ENCODE measurements at regions not wholly inside any gene's neighbourhood (a gene's known extent, or its start where the extent isn't known, plus 50 kb on each side); places are given as distances from the start of the nearest gene placed in this dataset.

DNA sequence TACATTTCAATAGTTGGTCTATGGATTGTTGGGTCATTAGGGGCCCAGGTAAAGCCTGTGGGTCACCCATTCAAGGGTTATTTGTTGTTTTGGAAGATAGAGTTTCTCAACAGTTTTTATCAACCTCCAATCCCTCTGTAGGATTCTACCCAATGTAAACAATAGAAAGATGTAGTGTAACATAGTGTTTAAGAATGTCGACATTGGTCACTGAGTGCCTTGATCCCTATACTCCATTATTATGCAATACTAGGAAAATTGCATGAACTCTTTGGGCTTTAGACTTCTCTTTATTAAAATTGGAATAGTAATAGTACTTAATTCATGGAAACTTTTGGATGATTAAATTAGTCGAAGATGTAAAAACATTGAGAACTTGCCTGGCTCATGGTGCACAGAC, 292.1 kb downstream of the GPD2 start:
- 100% methylated on average over 1 of the region's 2 CpGs; no CpG with 5 or more reads in 1 of the 2 experiments for WGBS, 2 experiments (ENCODE audit: insufficient coverage in 2 of 2)
- no peaks in the 10 kb centered on the region for H3K4me1 ChIP-seq (ENCODE audit: control insufficient read depth, insufficient read depth, low read length, poor library complexity, severe bottlenecking)
- no peaks in the 10 kb centered on the region for H3K36me3 ChIP-seq (ENCODE audit: control insufficient read depth, insufficient read depth, low read length)
- H3K9me3 ChIP-seq (ENCODE audit: control insufficient read depth, low read length) = no peaks in the 10 kb centered on the region
- no peak overlapping the region for H3K4me3 ChIP-seq (ENCODE audit: extremely low read depth, insufficient read depth, low read length, poor library complexity, severe bottlenecking)
- H3K27ac ChIP-seq (ENCODE audit: low read depth, low read length, severe bottlenecking) = no peak overlapping the region

DNA sequence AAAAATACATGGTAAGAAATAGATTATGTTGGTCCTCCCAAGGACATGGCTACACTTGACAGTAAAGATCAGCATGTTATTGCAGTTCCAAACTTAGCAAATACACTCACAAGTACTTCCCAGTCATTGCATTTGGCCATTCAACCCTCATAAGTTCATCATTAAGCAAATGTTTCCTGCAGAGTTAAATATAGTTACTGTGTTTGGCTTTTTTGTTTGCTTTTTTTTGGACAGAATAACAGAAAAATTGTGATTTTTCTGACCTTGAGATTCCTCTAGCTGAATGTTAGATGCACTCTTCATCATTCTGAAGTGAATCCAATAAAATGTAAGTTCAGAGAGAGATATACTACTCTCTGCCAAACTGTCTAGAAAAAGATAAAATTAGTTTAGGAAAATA, 295.3 kb downstream of the GPD2 start:
- no peak overlapping the region for H3K27ac ChIP-seq (ENCODE audit: low read depth, low read length, severe bottlenecking)
- no peaks in the 10 kb centered on the region for H3K36me3 ChIP-seq (ENCODE audit: control insufficient read depth, insufficient read depth, low read length)
- no peaks in the 10 kb centered on the region for H3K9me3 ChIP-seq (ENCODE audit: control insufficient read depth, low read length)
- no peak overlapping the region for H3K4me3 ChIP-seq (ENCODE audit: extremely low read depth, insufficient read depth, low read length, poor library complexity, severe bottlenecking)
- no peaks in the 10 kb centered on the region for H3K4me1 ChIP-seq (ENCODE audit: control insufficient read depth, insufficient read depth, low read length, poor library complexity, severe bottlenecking)

DNA sequence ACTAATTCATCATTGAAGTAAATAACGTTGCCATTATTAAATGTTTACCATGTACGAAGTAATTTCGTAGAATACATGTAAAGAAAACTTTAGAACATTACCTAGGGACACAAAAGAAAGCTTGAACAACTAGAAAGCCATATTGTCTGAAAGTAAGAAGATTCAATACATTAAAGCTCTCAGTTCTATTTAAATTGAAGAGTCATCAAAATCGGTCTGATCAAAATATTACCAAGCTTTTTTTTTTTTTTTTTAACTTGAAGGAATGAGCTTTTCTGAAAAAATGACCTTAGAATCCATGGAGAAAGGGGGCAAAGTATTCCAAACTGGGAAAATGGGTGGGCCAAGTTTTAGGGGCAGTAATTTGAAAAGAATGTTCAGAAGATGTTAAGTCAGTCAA, 300.8 kb downstream of the GPD2 start:
- Histone ChIP-seq H3K27ac (ENCODE audit: low read depth, low read length, severe bottlenecking) (no peak overlapping the region), H3K4me3 (ENCODE audit: extremely low read depth, insufficient read depth, low read length, poor library complexity, severe bottlenecking) (no peak overlapping the region), H3K4me1 (ENCODE audit: control insufficient read depth, insufficient read depth, low read length, poor library complexity, severe bottlenecking) (no peaks in the 10 kb centered on the region), H3K9me3 (ENCODE audit: control insufficient read depth, low read length) (no peaks in the 10 kb centered on the region), H3K36me3 (ENCODE audit: control insufficient read depth, insufficient read depth, low read length) (no peaks in the 10 kb centered on the region)
- WGBS, 2 experiments (ENCODE audit: insufficient coverage in 2 of 2) = no CpG with 5 or more reads among the region's 4 CpGs

DNA sequence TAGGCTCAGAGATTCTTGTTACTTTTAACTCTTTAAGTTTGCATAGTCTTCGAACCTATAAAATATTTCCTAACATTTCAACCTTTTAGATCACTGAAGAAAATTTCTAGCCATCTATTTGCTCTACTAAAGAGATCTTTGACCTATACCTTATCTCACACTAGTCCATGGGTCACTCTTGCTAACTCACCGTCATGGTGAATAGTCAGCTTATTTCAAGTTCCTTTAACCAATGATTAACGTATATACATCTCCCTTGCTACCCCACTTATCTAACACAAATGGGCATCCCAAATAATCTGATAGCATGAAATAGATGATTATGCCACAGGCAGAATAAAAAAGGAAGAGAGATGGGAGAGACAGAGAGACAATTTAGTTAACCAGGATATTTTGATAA, 303.1 kb downstream of the GPD2 start:
- WGBS, 2 experiments (ENCODE audit: insufficient coverage in 2 of 2) = 80 to 85% methylated on average over 1 to 2 of the region's 3 CpGs
- Histone ChIP-seq H3K9me3 (ENCODE audit: control insufficient read depth, low read length) (no peaks in the 10 kb centered on the region), H3K27ac (ENCODE audit: low read depth, low read length, severe bottlenecking) (no peak overlapping the region), H3K4me3 (ENCODE audit: extremely low read depth, insufficient read depth, low read length, poor library complexity, severe bottlenecking) (no peak overlapping the region), H3K36me3 (ENCODE audit: control insufficient read depth, insufficient read depth, low read length) (no peaks in the 10 kb centered on the region), H3K4me1 (ENCODE audit: control insufficient read depth, insufficient read depth, low read length, poor library complexity, severe bottlenecking) (no peaks in the 10 kb centered on the region)

DNA sequence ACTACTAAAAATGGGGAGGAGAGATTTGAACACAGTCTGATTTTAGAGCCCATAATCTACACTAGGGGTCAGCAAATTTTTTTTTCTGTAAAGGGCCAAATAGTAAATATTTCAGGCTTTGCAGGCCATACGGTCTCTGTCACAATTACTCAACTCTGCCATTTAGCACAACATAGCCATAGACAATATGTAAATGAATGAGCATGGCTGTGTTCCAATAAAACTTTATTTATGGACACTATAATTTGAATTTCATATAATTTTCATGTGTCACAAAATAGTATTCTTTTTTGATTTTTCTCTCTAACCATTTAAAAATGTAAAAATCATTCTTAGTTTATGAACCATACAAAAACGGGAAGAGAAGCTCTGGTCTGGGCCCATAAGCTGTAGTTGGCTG, 309.4 kb downstream of the GPD2 start:
- no peak overlapping the region for H3K4me3 ChIP-seq (ENCODE audit: extremely low read depth, insufficient read depth, low read length, poor library complexity, severe bottlenecking)
- H3K4me1 ChIP-seq (ENCODE audit: control insufficient read depth, insufficient read depth, low read length, poor library complexity, severe bottlenecking) = no peaks in the 10 kb centered on the region
- H3K27ac ChIP-seq (ENCODE audit: low read depth, low read length, severe bottlenecking) = no peak overlapping the region
- no peaks in the 10 kb centered on the region for H3K36me3 ChIP-seq (ENCODE audit: control insufficient read depth, insufficient read depth, low read length)
- H3K9me3 ChIP-seq (ENCODE audit: control insufficient read depth, low read length) = no peaks in the 10 kb centered on the region
- no CpG with 5 or more reads among the region's 2 CpGs for WGBS, 2 experiments (ENCODE audit: insufficient coverage in 2 of 2)

DNA sequence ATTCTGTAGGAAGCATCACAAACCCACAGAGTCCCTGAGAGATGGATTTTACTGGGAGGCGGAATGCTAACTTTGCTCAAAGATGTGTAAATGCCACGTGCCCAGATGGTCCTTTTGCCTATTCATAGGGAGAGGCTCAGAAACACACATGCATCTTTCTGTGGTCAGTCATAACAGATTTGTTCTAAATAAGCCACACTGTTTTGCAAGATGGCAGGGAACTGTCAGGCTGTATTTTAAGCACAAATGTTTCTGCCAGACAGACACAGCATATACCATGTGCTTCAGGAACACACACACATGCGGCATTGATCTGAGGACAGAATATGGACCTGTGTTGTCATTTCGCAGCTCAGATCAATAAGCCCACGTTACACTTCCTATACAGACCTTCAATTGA, 312.0 kb downstream of the GPD2 start:
- H3K27ac ChIP-seq (ENCODE audit: low read depth, low read length, severe bottlenecking) = no peak overlapping the region
- 60 to 75% methylated on average over 2 to 3 of the region's 5 CpGs for WGBS, 2 experiments (ENCODE audit: insufficient coverage in 2 of 2)
- H3K4me1 ChIP-seq (ENCODE audit: control insufficient read depth, insufficient read depth, low read length, poor library complexity, severe bottlenecking) = no peaks in the 10 kb centered on the region
- H3K4me3 ChIP-seq (ENCODE audit: extremely low read depth, insufficient read depth, low read length, poor library complexity, severe bottlenecking) = no peak overlapping the region
- no peaks in the 10 kb centered on the region for H3K9me3 ChIP-seq (ENCODE audit: control insufficient read depth, low read length)
- no peaks in the 10 kb centered on the region for H3K36me3 ChIP-seq (ENCODE audit: control insufficient read depth, insufficient read depth, low read length)

DNA sequence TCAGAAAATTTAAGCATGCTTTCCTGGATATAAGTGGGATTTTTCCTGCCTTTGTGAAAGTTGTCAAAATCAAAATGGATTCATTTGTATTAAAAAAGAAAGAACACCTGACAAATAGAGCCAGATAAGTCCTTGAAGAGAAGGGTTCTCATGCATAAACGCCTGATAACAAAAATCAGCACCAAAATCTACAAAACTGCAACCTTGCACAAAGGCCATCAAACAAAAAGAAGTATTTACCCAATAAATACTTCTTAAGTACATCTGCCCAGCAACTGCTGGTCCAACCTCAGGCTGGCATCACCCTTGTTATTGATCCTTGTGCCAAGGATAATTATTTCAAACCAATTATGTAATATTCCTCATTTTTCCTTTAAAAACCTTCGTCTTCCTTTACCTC, 315.9 kb downstream of the GPD2 start:
- Histone ChIP-seq H3K36me3 (ENCODE audit: control insufficient read depth, insufficient read depth, low read length) (no peaks in the 10 kb centered on the region), H3K27ac (ENCODE audit: low read depth, low read length, severe bottlenecking) (no peak overlapping the region), H3K4me3 (ENCODE audit: extremely low read depth, insufficient read depth, low read length, poor library complexity, severe bottlenecking) (no peak overlapping the region), H3K9me3 (ENCODE audit: control insufficient read depth, low read length) (no peaks in the 10 kb centered on the region), H3K4me1 (ENCODE audit: control insufficient read depth, insufficient read depth, low read length, poor library complexity, severe bottlenecking) (no peaks in the 10 kb centered on the region)
- WGBS, 2 experiments (ENCODE audit: insufficient coverage in 2 of 2) = 92 to 100% methylated on average over 1 to 2 of the region's 2 CpGs

DNA sequence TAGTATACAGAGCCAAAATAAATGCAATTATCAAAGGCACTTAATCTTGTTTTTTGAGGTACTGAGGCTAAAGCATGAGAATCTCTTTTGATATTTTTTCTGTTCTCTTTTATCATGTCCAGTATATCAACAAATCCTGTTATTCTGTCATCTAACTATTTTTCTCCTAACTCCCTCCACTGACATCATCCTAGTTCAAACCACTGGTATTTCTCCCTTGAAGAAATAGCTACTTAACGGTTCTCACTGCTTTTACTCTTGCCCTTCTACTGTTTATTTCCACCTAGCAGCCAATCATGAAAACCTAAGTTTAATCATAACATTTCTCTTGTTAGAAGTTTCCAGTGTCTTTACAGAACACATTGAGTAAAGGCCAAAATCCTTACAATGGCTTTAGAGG, 317.6 kb downstream of the GPD2 start:
- 90 to 100% methylated on average over 1 of the region's 1 CpG for WGBS, 2 experiments (ENCODE audit: insufficient coverage in 2 of 2)

DNA sequence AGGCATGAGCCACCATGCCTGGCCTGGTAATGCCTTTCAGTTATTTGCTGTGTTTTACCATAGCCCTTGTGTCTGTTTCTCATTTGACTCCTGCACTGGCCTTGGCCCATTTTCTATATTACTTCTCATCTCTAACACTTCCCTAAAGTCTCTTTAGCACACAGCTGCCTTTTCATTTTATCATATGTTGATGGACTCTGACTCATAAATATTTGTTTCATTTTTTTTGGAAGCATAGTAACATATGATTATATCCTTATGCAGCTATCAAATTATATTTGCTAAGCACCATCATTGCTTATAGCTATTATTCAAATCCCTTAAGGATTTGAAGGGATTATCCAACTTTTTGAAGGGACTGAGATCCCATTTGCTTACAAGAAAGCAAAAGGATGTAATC, 320.3 kb downstream of the GPD2 start:
- H3K9me3 ChIP-seq (ENCODE audit: control insufficient read depth, low read length) = no peaks in the 10 kb centered on the region
- no peaks in the 10 kb centered on the region for H3K4me1 ChIP-seq (ENCODE audit: control insufficient read depth, insufficient read depth, low read length, poor library complexity, severe bottlenecking)
- no peak overlapping the region for H3K27ac ChIP-seq (ENCODE audit: low read depth, low read length, severe bottlenecking)
- no peaks in the 10 kb centered on the region for H3K36me3 ChIP-seq (ENCODE audit: control insufficient read depth, insufficient read depth, low read length)
- no peak overlapping the region for H3K4me3 ChIP-seq (ENCODE audit: extremely low read depth, insufficient read depth, low read length, poor library complexity, severe bottlenecking)

More for the DNA sequence above, 317.6 kb downstream of the GPD2 start:
- no peak overlapping the region for H3K4me3 ChIP-seq (ENCODE audit: extremely low read depth, insufficient read depth, low read length, poor library complexity, severe bottlenecking)
- H3K4me1 ChIP-seq (ENCODE audit: control insufficient read depth, insufficient read depth, low read length, poor library complexity, severe bottlenecking) = no peaks in the 10 kb centered on the region
- no peak overlapping the region for H3K27ac ChIP-seq (ENCODE audit: low read depth, low read length, severe bottlenecking)
- H3K9me3 ChIP-seq (ENCODE audit: control insufficient read depth, low read length) = no peaks in the 10 kb centered on the region
- H3K36me3 ChIP-seq (ENCODE audit: control insufficient read depth, insufficient read depth, low read length) = no peaks in the 10 kb centered on the region

DNA sequence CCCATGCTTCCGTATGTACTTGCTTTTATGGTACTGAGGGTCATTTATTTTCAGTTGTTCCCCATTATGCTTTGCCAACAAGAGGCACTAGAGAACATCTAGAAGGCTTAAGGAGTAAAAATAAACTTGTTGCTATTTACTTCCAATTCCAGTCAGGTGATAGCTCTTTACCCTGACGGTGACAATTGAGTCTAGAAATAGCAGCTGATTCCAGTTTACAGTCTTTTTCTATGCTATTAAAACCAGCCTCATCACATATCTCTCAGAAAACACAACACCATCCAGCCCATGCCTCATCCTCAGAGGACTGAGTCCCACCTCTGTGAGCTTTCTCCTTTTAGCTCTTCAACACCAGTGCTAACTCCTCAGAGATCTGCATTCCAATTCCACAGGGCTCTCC, 327.0 kb downstream of the GPD2 start:
- no peaks in the 10 kb centered on the region for H3K36me3 ChIP-seq (ENCODE audit: control insufficient read depth, insufficient read depth, low read length)
- no peaks in the 10 kb centered on the region for H3K9me3 ChIP-seq (ENCODE audit: control insufficient read depth, low read length)
- no peak overlapping the region for H3K4me3 ChIP-seq (ENCODE audit: extremely low read depth, insufficient read depth, low read length, poor library complexity, severe bottlenecking)
- no peaks in the 10 kb centered on the region for H3K4me1 ChIP-seq (ENCODE audit: control insufficient read depth, insufficient read depth, low read length, poor library complexity, severe bottlenecking)
- WGBS, 2 experiments (ENCODE audit: insufficient coverage in 2 of 2) = 93 to 100% methylated on average over 1 of the region's 2 CpGs
- no peak overlapping the region for H3K27ac ChIP-seq (ENCODE audit: low read depth, low read length, severe bottlenecking)

DNA sequence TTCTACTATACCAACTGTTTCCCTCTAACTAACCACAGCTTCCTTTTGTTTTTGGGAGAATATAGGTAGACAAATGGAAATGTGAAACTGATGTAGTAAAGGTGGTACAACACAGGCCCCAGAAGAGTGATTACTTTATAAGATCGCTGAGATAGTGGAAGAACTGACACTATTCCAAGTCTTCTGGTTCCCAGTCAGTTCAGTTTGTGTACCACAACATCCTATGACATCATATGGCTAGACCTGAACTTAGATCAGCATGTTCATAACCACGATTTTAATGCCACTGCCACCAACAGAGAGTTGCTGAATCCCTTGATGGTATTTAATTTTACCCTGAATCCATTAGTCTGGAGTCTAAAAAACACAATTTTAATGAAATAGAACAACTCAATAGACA, 328.9 kb downstream of the GPD2 start:
- H3K36me3 ChIP-seq (ENCODE audit: control insufficient read depth, insufficient read depth, low read length) = no peaks in the 10 kb centered on the region
- no peaks in the 10 kb centered on the region for H3K4me1 ChIP-seq (ENCODE audit: control insufficient read depth, insufficient read depth, low read length, poor library complexity, severe bottlenecking)
- H3K4me3 ChIP-seq (ENCODE audit: extremely low read depth, insufficient read depth, low read length, poor library complexity, severe bottlenecking) = no peak overlapping the region
- H3K27ac ChIP-seq (ENCODE audit: low read depth, low read length, severe bottlenecking) = no peak overlapping the region
- no peaks in the 10 kb centered on the region for H3K9me3 ChIP-seq (ENCODE audit: control insufficient read depth, low read length)
- 60 to 73% methylated on average over 1 to 2 of the region's 2 CpGs for WGBS, 2 experiments (ENCODE audit: insufficient coverage in 2 of 2)

DNA sequence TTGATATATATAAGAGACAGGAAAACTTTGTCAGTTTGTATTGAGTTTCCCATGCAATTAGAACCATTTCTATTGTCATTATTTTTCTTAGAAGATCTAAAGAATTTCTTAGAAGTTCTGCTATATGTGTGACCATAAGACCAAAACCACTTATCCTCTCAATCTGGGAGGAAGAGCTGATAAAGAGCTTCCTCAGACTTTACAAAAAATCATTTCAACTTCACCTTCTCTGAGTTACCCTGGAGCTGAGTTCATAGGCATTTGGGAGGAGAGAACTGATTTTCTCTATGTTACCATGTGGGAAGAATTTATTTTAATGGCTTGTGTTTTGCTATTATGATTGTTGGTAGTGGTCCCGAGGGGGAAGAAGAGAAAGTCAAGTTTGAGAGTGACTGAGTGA, 329.3 kb downstream of the GPD2 start:
- WGBS, 2 experiments (ENCODE audit: insufficient coverage in 2 of 2) = no CpG with 5 or more reads among the region's 1 CpG
- Histone ChIP-seq H3K27ac (ENCODE audit: low read depth, low read length, severe bottlenecking) (no peak overlapping the region), H3K36me3 (ENCODE audit: control insufficient read depth, insufficient read depth, low read length) (no peaks in the 10 kb centered on the region)

More for the DNA sequence above, 329.3 kb downstream of the GPD2 start:
- no peaks in the 10 kb centered on the region for H3K9me3 ChIP-seq (ENCODE audit: control insufficient read depth, low read length)
- H3K4me3 ChIP-seq (ENCODE audit: extremely low read depth, insufficient read depth, low read length, poor library complexity, severe bottlenecking) = no peak overlapping the region
- no peaks in the 10 kb centered on the region for H3K4me1 ChIP-seq (ENCODE audit: control insufficient read depth, insufficient read depth, low read length, poor library complexity, severe bottlenecking)

Data from mesodermal cell (in vitro differentiated cells).